ENCODE measurements at regions not wholly inside any gene's neighbourhood (a gene's known extent, or its start where the extent isn't known, plus 50 kb on each side); places are given as distances from the start of the nearest gene placed in this dataset.

- no peak for DNase-seq (ENCODE audit: low read depth, low spot score)
- BruUV-seq (replicated peaks), result no TSS peak
- Histone ChIP-seq H2AFZ (ENCODE audit: low read depth, low read length) (no peak overlapping the region), H3K9me1 (replicated peaks; ENCODE audit: control insufficient read depth, extremely low read depth, insufficient read depth, low read length) (no peaks in the 10 kb centered on the region), H3K4me1 (ENCODE audit: control insufficient read depth, extremely low read depth, insufficient read depth, low read length) (no peaks in the 10 kb centered on the region), H3K9me3 (replicated peaks; ENCODE audit: control insufficient read depth, insufficient read depth, low read length) (no peaks in the 10 kb centered on the region), H3K36me3 (ENCODE audit: control insufficient read depth in 2 of 2, extremely low read depth in 1 of 2, insufficient read depth in 2 of 2, low read length in 2 of 2) (no peaks in the 10 kb centered on the region), H3K9ac (replicated peaks; ENCODE audit: extremely low read depth, insufficient read depth, low read length) (no peak overlapping the region), H4K20me1 (replicated peaks; ENCODE audit: control insufficient read depth, extremely low read depth, insufficient read depth, low read length) (no peaks in the 10 kb centered on the region), H3K27me3 (ENCODE audit: control insufficient read depth in 2 of 2, insufficient read depth in 2 of 2, low read length in 2 of 2) (no peaks in the 10 kb centered on the region), H3K4me2 (ENCODE audit: insufficient read depth, low read length) (no peak overlapping the region), H3K27ac (ENCODE audit: insufficient read depth, low read depth, low read length) (no peak overlapping the region), H3K79me2 (ENCODE audit: control insufficient read depth, insufficient read depth, low read length) (no peaks in the 10 kb centered on the region), H3K4me3 (replicated peaks in 1 of 3; ENCODE audit: insufficient read depth in 1 of 3, low read depth in 1 of 3, low read length in 3 of 3) (no peak overlapping the region)
- ChIA-PET POLR2A (no interaction called here), CTCF (no interaction called here)
- TF ChIP-seq EZH2 (IDR thresholded peaks at IDR 0.05; ENCODE audit: borderline replicate concordance, low read depth, low read length, severe bottlenecking), result no peak
- no peak for TF ChIP-seq POLR2A (IDR thresholded peaks at IDR 0.05; ENCODE audit: low read depth, low read length)
- no peak for TF ChIP-seq FOS (IDR thresholded peaks at IDR 0.05; ENCODE audit: borderline replicate concordance, insufficient read depth, low read length)
- TF ChIP-seq POLR2AphosphoS5 (IDR thresholded peaks at IDR 0.05; ENCODE audit: insufficient read depth, low read depth, low read length), result no peak
- no peak for TF ChIP-seq MYC (IDR thresholded peaks at IDR 0.05; ENCODE audit: low read depth, low read length)
- no peak for TF ChIP-seq GATA2 (IDR thresholded peaks at IDR 0.05; ENCODE audit: insufficient read depth, insufficient read length, low read depth, low read length)
- no peak for TF ChIP-seq JUN (IDR thresholded peaks at IDR 0.05; ENCODE audit: borderline replicate concordance, insufficient read depth, insufficient read length, low read depth)
- no peak for TF ChIP-seq CTCF (IDR thresholded peaks at IDR 0.05; ENCODE audit: extremely low read depth in 1 of 2, insufficient read depth in 1 of 2, low read depth in 1 of 2, low read length in 2 of 2)
- no peak for TF ChIP-seq MAX (IDR thresholded peaks at IDR 0.05; ENCODE audit: insufficient read depth, insufficient read length)
- FAIRE-seq, result no peak
- intact Hi-C loops (cut with micrococcal nuclease), result no loop called here
- dilution Hi-C loops (cut with MboI; ENCODE audit: extremely low pct_ligation_motif_present, low sequenced_read_pairs), result no loop called here
These were observed 79.4 kb upstream of the LRFN2 start for GRCh38 chr6:40666530-40666929.
